Left lobe of liver (tissue), 2 donors: ENCODE measurements at regions not wholly inside any gene's neighbourhood (a gene's known extent, or its start where the extent isn't known, plus 50 kb on each side); places are given as distances from the start of the nearest gene placed in this dataset.

Source experiments
- ATAC-seq: fragments of 200-7000 bp; cut with Tn5 transposase; one replicate; pipeline ENCODE4 v1.9.1; 2020; ENCODE audit warnings: mild to moderate bottlenecking, moderate library complexity
- DNase-seq: peaks from one replicate; pipeline ENCODE4 v3.0.0-alpha.2; 2020; ENCODE audit warnings: low spot score
- donor health status: DM: no; HTN: no; CAD: no; lungs with moderate emphysema.
- donor health status: DM: no; HTN: yes; CAD: no.

GRCh38 chr2:16150456-16151280 lies 210.3 kb downstream of the MYCN start:
- DNase-seq (peak; percentile 3), ATAC-seq (no peak)

DNA sequence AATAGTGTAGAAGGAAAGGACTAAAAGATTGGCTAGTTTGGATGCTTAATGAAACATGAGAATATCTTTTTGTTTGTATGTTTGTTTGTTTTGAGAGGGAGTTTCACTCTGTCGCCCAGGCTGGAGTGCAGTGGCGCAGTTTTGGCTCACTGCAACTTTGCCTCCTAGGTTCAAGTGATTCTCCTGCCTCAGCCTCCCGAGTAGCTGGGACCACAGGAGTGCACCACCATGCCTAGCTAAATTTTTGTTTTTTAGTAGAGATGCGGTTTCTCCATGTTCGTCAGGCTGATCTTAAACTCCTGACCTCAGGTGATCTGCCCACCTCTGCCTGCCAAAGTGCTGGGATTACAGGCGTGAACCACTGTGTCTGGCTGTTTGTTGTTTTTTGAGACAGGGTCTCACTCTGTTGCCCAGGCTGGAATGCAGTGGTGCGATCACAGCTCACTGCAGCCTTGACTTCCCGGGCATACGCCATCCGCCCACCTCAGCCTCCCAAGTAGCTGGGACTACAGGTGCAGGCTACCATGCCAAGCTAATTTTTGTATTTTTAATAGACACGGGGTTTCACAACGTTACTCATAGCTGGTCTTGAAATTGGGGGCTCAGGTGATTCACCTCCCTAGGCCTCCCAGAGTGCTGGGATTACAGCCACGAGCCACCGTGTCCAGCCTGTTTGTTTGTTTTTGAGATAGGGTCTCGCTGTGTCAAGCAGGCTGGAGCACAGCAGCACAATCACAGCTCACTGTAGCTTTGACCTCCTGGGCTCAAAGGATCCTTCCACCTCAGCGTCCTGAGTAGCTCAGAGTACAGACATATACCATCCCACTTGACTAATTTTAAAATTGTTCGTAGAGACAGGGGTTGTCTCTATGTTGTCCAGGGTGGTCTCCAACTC lies 209.2 kb downstream of the MYCN start:
- ATAC-seq (no peak), DNase-seq (peak; percentile 12)

- ATAC-seq, result no peak
- peak; percentile 8 for DNase-seq
Measured at GRCh38 chr2:16148632-16149348, 208.4 kb downstream of the MYCN start.

GRCh38 chr2:16142383-16143361 lies 202.3 kb downstream of the MYCN start:
- ATAC-seq (peak; percentile 46), DNase-seq (peak; percentile 28)

DNA sequence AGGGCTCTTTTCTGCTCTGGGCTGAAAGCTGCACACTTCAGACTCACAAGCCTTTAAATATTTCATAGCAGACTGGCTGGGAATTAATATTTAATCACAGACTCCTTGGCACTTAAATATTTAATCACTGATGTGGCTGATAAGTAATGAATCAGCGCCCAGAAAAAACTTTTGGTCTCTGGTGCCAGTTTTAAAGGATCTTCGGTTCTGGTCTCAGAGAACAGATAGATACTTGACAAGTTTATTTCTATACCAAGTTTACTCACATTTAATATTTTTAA lies 201.2 kb downstream of the MYCN start:
- DNase-seq (no peak), ATAC-seq (peak; percentile 29)

DNA sequence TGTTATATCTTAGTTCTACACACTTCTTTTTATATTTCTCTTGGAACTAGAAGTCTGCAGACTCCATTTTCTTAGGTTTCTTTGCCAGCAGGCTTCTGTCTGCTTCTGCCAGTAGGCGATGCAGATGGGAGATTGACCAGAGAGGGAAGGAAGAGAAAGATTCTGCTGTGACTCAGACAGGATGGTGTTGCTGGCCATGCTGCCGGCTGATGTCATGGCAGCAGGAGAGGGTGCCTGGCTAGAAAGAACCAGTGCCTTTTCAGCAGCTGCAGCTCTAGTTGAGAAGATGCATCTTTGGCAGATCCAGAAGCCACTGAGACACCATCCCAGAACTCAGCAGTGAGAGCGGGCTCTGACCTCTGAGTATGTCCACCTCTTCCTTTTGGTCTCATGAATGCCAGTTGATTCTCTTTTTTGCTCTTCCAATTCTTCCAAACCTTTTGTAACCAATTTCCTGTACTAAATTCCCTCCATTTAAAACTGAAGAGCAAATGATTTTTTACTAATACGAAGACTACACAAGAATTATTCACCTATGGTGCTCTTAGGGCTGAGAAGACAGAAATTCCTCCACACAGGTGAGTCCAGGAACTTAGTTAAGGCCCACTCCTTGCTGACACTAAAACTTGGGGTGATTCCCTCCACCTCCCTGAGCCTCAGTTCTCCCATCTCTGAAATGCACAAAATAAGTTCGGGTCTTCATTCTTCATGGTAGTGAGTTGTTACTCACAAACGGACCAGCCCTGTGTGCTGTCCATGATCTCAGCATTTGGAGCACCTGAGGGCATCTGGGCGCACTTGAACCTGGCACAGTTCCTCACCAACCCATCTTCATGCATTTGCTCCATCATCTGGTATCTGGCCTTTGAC lies 200.7 kb downstream of the MYCN start:
- peak; percentile 3 for DNase-seq
- ATAC-seq, result no peak

GRCh38 chr2:16139663-16140615 lies 199.6 kb downstream of the MYCN start:
- no peak for ATAC-seq
- peak; percentile 7 for DNase-seq

DNA sequence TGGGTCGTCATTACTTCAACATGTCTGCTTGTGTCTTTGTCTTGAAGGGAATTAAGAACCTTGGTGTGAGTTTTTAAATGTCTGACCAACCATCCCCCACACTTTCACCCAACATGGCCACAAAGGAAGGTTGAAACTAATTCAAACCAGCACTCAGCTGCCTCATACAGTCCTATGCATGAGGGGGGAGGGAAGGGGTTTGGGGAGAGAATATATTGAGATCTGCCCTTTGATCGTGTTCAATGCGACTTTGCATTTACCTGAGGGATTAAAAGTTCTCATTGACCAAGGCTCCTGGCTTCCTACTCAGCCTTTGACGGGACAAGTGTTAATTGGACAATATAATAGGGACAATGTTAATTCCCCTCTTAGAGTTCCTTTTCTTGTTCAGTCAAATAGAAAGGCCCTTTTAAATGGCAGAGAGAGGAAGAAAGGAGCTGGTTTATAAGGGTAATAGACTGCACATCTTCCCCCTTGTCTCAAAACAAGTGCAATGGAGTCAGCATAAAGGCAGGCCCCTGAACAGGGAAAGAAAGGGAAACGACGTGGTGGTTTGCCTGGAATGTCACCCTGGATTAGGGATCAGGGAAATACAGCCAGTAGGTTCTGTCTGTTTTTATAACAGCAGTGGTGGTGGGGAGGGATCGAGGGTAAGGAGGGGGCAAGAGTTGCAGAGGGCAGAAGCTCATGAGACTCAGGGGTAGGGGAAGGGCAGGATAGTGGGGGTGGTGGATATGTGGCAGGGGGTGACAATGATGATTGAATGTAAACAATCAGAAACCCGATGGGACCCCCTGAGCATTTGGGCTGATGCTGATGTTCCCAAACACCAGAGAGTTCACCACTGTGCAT lies 198.7 kb downstream of the MYCN start:
- no peak for ATAC-seq
- peak; percentile 1 for DNase-seq

- peak; percentile 32 for DNase-seq
- no peak for ATAC-seq
Measured at GRCh38 chr2:16137080-16137755, 196.9 kb downstream of the MYCN start.

DNA sequence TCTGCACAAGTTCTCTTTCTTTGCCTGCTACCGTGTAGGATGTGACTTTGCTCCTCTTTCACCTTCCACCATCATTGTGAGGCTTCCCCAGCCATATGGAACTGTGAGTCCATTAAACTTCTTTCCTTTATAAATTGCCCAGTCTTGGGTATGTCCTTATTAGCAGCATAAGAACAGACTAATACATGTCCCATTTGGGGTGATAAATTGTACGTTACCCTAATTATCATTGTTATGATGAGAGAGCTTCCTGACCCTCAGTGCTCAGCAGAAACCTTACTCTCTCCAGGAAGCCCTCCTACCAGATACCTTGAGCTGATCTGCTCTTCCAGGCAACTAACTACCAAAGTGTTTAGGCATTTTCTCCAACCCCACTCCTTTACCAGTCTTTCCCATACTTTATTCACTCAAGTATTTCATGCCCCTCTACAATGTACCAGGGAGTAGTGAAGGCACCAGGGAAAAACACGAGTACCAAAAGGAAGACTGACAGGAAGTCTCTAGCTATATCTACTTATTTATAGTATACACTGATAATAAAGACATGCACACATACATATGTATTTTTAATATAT lies 196.2 kb downstream of the MYCN start:
- DNase-seq (no peak), ATAC-seq (no peak)

- DNase-seq, result no peak
- no peak for ATAC-seq
Measured at GRCh38 chr2:16135913-16136310, 195.6 kb downstream of the MYCN start.

- ATAC-seq (no peak), DNase-seq (no peak)
Measured at GRCh38 chr2:16135196-16135912, 195.0 kb downstream of the MYCN start.

- DNase-seq (no peak), ATAC-seq (no peak)
Measured at GRCh38 chr2:16134436-16135165, 194.3 kb downstream of the MYCN start.

- ATAC-seq, result no peak
- DNase-seq, result no peak
Measured at GRCh38 chr2:16130906-16131400, 190.6 kb downstream of the MYCN start.

- DNase-seq (no peak), ATAC-seq (no peak)
Measured at GRCh38 chr2:16130541-16130880, 190.2 kb downstream of the MYCN start.
